Thyroid gland (tissue), 4 donors: ENCODE measurements at regions not wholly inside any gene's neighbourhood (a gene's known extent, or its start where the extent isn't known, plus 50 kb on each side); places are given as distances from the start of the nearest gene placed in this dataset.

Experiments used
- DNase-seq, 2 donors: peaks; one replicate each; pipeline ENCODE4 v3.0.0-alpha.2; 2019
- H3K27ac ChIP-seq, 3 donors: fragments of 200-600 bp; sonication (generic); 1 replicate in 2 of 3; 2 replicates in 1 of 3; pipeline ENCODE4 v1.5.1; 2016 to 2019; ENCODE audit warnings: mild to moderate bottlenecking in 1 of 3, moderate library complexity in 1 of 3
- H3K27me3 ChIP-seq: fragments of 200-600 bp; sonication (generic); one replicate; pipeline ENCODE4 v1.5.1; 2019
- H3K36me3 ChIP-seq, 2 donors: fragments of 200-600 bp; sonication (generic); one replicate each; pipeline ENCODE4 v1.5.1; 2016 to 2019
- H3K4me1 ChIP-seq, 2 donors: fragments of 200-600 bp; sonication (generic); one replicate each; pipeline ENCODE4 v1.5.1; 2017 to 2019
- H3K4me3 ChIP-seq, 3 donors: fragments of 200-600 bp; sonication (generic); replicated peaks in 1 of 3; 1 replicate in 2 of 3; 2 replicates in 1 of 3; pipeline ENCODE4 v1.5.1; 2016; ENCODE audit warnings: mild to moderate bottlenecking in 1 of 3
- H3K9me3 ChIP-seq: fragments of 200-600 bp; sonication (generic); one replicate; pipeline ENCODE4 v1.5.1; 2017
- CTCF ChIP-seq, 6 experiments: fragments of 200-600 bp in 3 of 6; fragments of 450-650 bp in 3 of 6; sonication (generic) in 3 of 6; IDR thresholded peaks; one replicate each; pipeline ENCODE4 v1.5.1; 2016 to 2019; ENCODE audit warnings: antibody characterized with exemption in 6 of 6, mild to moderate bottlenecking in 2 of 6, inconsistent platforms in 1 of 6, moderate library complexity in 1 of 6
- POLR2A ChIP-seq, 2 donors: fragments of 450-650 bp; IDR thresholded peaks; one replicate each; pipeline ENCODE4 v1.6.1; 2017; ENCODE audit warnings: antibody characterized with exemption in 2 of 2, mild to moderate bottlenecking in 2 of 2, moderate library complexity in 1 of 2
- WGBS, 2 donors: methylation state at CpG; one replicate each; pipeline ENCODE4 v1.1.5; 2017; 5-methylcytosine and 5-hydroxymethylcytosine counted together
- intact Hi-C: fragments of 100-400 bp; cut with DNase I; formaldehyde crosslinking; loops from one replicate; pipeline ENCODE4 v1.15.1; 2023

- no peak overlapping the region for H3K4me3 ChIP-seq
- intact Hi-C loops, result no loop called here
- H3K9me3 ChIP-seq, result no peaks in the 10 kb centered on the region
- TF ChIP-seq POLR2A (IDR thresholded peaks at IDR 0.05) (no peak), CTCF (IDR thresholded peaks at IDR 0.05) (no peak)
- H3K36me3 ChIP-seq, result no peaks in the 10 kb centered on the region
- H3K27me3 ChIP-seq, result no peaks in the 10 kb centered on the region
- no peak overlapping the region for H3K27ac ChIP-seq
- H3K4me1 ChIP-seq, result no peaks in the 10 kb centered on the region
- WGBS, 2 donors, result 93% methylated on average over 6 of the region's 6 CpGs
- no peak for DNase-seq
These were observed 201.7 kb upstream of the TAS2R1 start for GRCh38 chr5:9831823-9832222.

GRCh38 chr5:9830184-9830583, 200.0 kb upstream of the TAS2R1 start:
- no peaks in the 10 kb centered on the region for H3K36me3 ChIP-seq
- no peaks in the 10 kb centered on the region for H3K4me1 ChIP-seq
- TF ChIP-seq POLR2A (IDR thresholded peaks at IDR 0.05) (no peak), CTCF (IDR thresholded peaks at IDR 0.05) (no peak)
- intact Hi-C loops, result no loop called here
- no peak for DNase-seq
- no peaks in the 10 kb centered on the region for H3K27me3 ChIP-seq
- H3K4me3 ChIP-seq, result no peak overlapping the region
- H3K27ac ChIP-seq, result no peak overlapping the region
- H3K9me3 ChIP-seq, result no peaks in the 10 kb centered on the region

GRCh38 chr5:9829621-9830020, 199.5 kb upstream of the TAS2R1 start:
- H3K27ac ChIP-seq, result no peak overlapping the region
- H3K4me1 ChIP-seq, result no peaks in the 10 kb centered on the region
- 84 to 89% methylated on average over 2 of the region's 2 CpGs for WGBS, 2 donors
- no peaks in the 10 kb centered on the region for H3K27me3 ChIP-seq
- H3K9me3 ChIP-seq, result no peaks in the 10 kb centered on the region
- intact Hi-C loops, result no loop called here
- no peaks in the 10 kb centered on the region for H3K36me3 ChIP-seq
- TF ChIP-seq POLR2A (IDR thresholded peaks at IDR 0.05), result no peak
- TF ChIP-seq CTCF (IDR thresholded peaks at IDR 0.05), result no peak
- no peak for DNase-seq
- no peak overlapping the region for H3K4me3 ChIP-seq

- H3K36me3 ChIP-seq, result no peaks in the 10 kb centered on the region
- H3K27ac ChIP-seq, result no peak overlapping the region
- no peak for DNase-seq
- no peak for TF ChIP-seq POLR2A (IDR thresholded peaks at IDR 0.05)
- TF ChIP-seq CTCF (IDR thresholded peaks at IDR 0.05), result no peak
- no peaks in the 10 kb centered on the region for H3K9me3 ChIP-seq
- WGBS, 2 donors, result 50 to 58% methylated on average over 4 of the region's 4 CpGs
- no peaks in the 10 kb centered on the region for H3K27me3 ChIP-seq
- intact Hi-C loops, result no loop called here
- H3K4me1 ChIP-seq, result no peaks in the 10 kb centered on the region
- H3K4me3 ChIP-seq, result no peak overlapping the region
These were observed 190.7 kb upstream of the TAS2R1 start for GRCh38 chr5:9820691-9821449.

- Histone ChIP-seq H3K9me3 (no peaks in the 10 kb centered on the region), H3K27ac (no peak overlapping the region), H3K4me3 (no peak overlapping the region), H3K36me3 (no peaks in the 10 kb centered on the region), H3K4me1 (no peaks in the 10 kb centered on the region), H3K27me3 (no peaks in the 10 kb centered on the region)
- TF ChIP-seq CTCF (IDR thresholded peaks at IDR 0.05), result no peak
- no peak for TF ChIP-seq POLR2A (IDR thresholded peaks at IDR 0.05)
- DNase-seq, result peak; percentile 85 to 87
- intact Hi-C loops, result no loop called here
- 24 to 50% methylated on average over 2 of the region's 2 CpGs for WGBS, 2 donors
These were observed 188.2 kb upstream of the TAS2R1 start for GRCh38 chr5:9818340-9818845.
